ENCODE measurements at regions not wholly inside any gene's neighbourhood (a gene's known extent, or its start where the extent isn't known, plus 50 kb on each side); places are given as distances from the start of the nearest gene placed in this dataset.

DNA sequence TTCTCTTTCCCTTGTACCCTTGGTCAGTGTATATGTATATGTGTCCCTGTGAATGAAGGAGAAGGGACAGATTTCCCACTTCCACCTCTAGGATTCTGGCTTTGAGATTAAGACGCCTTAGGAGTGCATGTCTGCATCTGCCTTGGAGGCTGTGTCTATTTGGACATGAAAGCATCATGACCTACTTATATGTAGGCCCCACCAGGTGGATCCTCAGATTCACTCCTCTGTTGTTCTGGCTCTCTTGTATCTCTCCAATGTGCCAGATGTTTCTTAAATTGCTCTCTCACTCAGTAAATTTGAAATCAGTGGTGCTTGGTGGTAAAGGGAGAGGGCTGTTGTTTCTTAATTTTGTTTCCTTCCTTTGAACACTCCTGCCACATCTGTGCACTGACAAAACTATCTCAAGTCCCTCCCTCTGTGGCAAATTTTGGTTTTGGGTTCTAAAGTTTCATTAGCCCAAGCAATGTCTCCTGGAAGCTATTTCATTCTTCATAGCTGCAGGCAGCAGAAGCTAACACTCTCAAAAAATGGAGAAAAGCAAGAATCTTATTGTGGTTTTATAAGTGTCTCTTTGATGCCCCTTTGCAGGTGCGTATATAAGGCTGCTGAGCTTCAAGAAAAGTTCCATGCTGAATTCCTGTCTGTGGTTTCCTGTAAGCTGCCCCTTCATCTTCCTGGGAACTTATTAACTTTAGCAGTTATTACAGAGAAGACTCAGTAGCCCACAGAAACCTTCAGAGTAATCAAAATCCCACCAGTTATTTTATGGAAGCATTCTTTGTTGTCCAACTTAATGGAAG lies 179.7 kb upstream of the SETBP1 start:
- H3K4me3 Mint-ChIP-seq: peak overlapping the region; percentile 38
- H3K4me1 Mint-ChIP-seq: peaks cover 33 to 35% of the 10 kb centered on the region in 2 donors
- intact Hi-C loops (cut with micrococcal nuclease): loop anchor here (10.0 kb wide), 1 partner anchor 136 kb away; no protein-coding TSS in a partner anchor
- Histone ChIP-seq H3K27me3 (ENCODE audit: control insufficient read depth, insufficient read depth, low read length) (no peaks in the 10 kb centered on the region), H3K4me1 (ENCODE audit: control insufficient read depth, insufficient read depth, low read length) (peaks cover 4% of the 10 kb centered on the region), H3K27ac (ENCODE audit: low read length) (no peak overlapping the region), H3K36me3 (ENCODE audit: control insufficient read depth, insufficient read depth, low read length) (no peaks in the 10 kb centered on the region), H3K4me3 (ENCODE audit: low read length) (no peak overlapping the region), H3K9me3 (ENCODE audit: control insufficient read depth, insufficient read depth, low read length) (no peaks in the 10 kb centered on the region)
- TF ChIP-seq, protein P1, sequence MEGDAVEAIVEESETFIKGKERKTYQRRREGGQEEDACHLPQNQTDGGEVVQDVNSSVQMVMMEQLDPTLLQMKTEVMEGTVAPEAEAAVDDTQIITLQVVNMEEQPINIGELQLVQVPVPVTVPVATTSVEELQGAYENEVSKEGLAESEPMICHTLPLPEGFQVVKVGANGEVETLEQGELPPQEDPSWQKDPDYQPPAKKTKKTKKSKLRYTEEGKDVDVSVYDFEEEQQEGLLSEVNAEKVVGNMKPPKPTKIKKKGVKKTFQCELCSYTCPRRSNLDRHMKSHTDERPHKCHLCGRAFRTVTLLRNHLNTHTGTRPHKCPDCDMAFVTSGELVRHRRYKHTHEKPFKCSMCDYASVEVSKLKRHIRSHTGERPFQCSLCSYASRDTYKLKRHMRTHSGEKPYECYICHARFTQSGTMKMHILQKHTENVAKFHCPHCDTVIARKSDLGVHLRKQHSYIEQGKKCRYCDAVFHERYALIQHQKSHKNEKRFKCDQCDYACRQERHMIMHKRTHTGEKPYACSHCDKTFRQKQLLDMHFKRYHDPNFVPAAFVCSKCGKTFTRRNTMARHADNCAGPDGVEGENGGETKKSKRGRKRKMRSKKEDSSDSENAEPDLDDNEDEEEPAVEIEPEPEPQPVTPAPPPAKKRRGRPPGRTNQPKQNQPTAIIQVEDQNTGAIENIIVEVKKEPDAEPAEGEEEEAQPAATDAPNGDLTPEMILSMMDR (IDR thresholded peaks at IDR 0.05): no peak
- 58% methylated on average over 2 of the region's 2 CpGs for WGBS (ENCODE audit: insufficient coverage)
- H3K27me3 Mint-ChIP-seq (ENCODE audit: low read depth in 2 of 2): no peaks in the 10 kb centered on the region
- peaks cover 0 to 5% of the 10 kb centered on the region in 2 donors for H3K9me3 Mint-ChIP-seq
- ATAC-seq (no peak), DNase-seq (no peak)
- H3K36me3 Mint-ChIP-seq: no peaks in the 10 kb centered on the region
- peak overlapping the region; percentile 17 to 52 for H3K27ac Mint-ChIP-seq

DNA sequence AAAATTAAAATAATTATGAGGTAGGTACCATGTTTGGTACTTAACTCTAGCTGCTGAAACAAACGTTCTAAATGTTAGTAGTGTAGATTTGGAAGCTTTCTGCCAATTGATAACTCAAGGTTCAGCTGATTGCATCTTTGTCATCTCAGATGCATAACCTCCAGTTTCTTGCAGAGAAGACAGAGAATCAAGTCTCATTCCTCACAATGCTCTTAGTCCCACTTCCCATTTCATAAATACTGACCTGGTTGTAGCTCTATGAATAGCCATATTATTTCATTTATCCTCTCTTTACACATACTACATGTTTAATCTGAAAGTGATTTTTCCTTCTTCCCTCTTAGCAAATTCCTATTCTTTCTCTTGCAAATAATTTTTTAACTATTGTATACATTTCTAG lies 178.5 kb upstream of the SETBP1 start:
- DNase-seq (no peak), ATAC-seq (no peak)
- H3K27ac ChIP-seq (ENCODE audit: low read length): no peak overlapping the region
- peak overlapping the region in 1 of 2 donors; percentile 1 for H3K27ac Mint-ChIP-seq
- H3K27me3 Mint-ChIP-seq (ENCODE audit: low read depth in 2 of 2): no peaks in the 10 kb centered on the region
- TF ChIP-seq, protein P1 (IDR thresholded peaks at IDR 0.05): no peak
- peaks cover 33 to 35% of the 10 kb centered on the region in 2 donors for H3K4me1 Mint-ChIP-seq
- no peaks in the 10 kb centered on the region for H3K27me3 ChIP-seq (ENCODE audit: control insufficient read depth, insufficient read depth, low read length)
- H3K4me3 Mint-ChIP-seq: peak overlapping the region; percentile 0
- H3K9me3 ChIP-seq (ENCODE audit: control insufficient read depth, insufficient read depth, low read length): no peaks in the 10 kb centered on the region
- intact Hi-C loops (cut with micrococcal nuclease): loop anchor here (10.0 kb wide), 1 partner anchor 137 kb away; no protein-coding TSS in a partner anchor
- WGBS (ENCODE audit: insufficient coverage): 60% methylated on average over 1 of the region's 1 CpG
- H3K9me3 Mint-ChIP-seq: peaks cover 0 to 5% of the 10 kb centered on the region in 2 donors
- H3K4me3 ChIP-seq (ENCODE audit: low read length): no peak overlapping the region
- H3K36me3 Mint-ChIP-seq: no peaks in the 10 kb centered on the region
- H3K4me1 ChIP-seq (ENCODE audit: control insufficient read depth, insufficient read depth, low read length): peaks cover 10% of the 10 kb centered on the region
- H3K36me3 ChIP-seq (ENCODE audit: control insufficient read depth, insufficient read depth, low read length): no peaks in the 10 kb centered on the region

- intact Hi-C loops (cut with micrococcal nuclease): loop anchor here (10.0 kb wide), 1 partner anchor 138 kb away; no protein-coding TSS in a partner anchor
- TF ChIP-seq, protein P1 (IDR thresholded peaks at IDR 0.05): no peak
- H3K36me3 ChIP-seq (ENCODE audit: control insufficient read depth, insufficient read depth, low read length): no peaks in the 10 kb centered on the region
- Mint-ChIP-seq H3K27me3 (ENCODE audit: low read depth in 2 of 2) (no peaks in the 10 kb centered on the region), H3K4me1 (peaks cover 33 to 35% of the 10 kb centered on the region in 2 donors), H3K9me3 (peaks cover 0 to 5% of the 10 kb centered on the region in 2 donors), H3K36me3 (no peaks in the 10 kb centered on the region), H3K27ac (peak overlapping the region; percentile 0 to 1), H3K4me3 (peak overlapping the region; percentile 0)
- no peak overlapping the region for H3K27ac ChIP-seq (ENCODE audit: low read length)
- no peaks in the 10 kb centered on the region for H3K9me3 ChIP-seq (ENCODE audit: control insufficient read depth, insufficient read depth, low read length)
- ATAC-seq (no peak), DNase-seq (no peak)
- H3K4me3 ChIP-seq (ENCODE audit: low read length): no peak overlapping the region
- peaks cover 10% of the 10 kb centered on the region for H3K4me1 ChIP-seq (ENCODE audit: control insufficient read depth, insufficient read depth, low read length)
- H3K27me3 ChIP-seq (ENCODE audit: control insufficient read depth, insufficient read depth, low read length): no peaks in the 10 kb centered on the region
These were observed 177.9 kb upstream of the SETBP1 start for GRCh38 chr18:44502790-44503189.

Data from natural killer cell (primary cell).